NCI-H146 treated with DMSO at 0.1 percent for 48 hours (cell line): ENCODE measurements at regions not wholly inside any gene's neighbourhood (a gene's known extent, or its start where the extent isn't known, plus 50 kb on each side); places are given as distances from the start of the nearest gene placed in this dataset.
"Not testable (repeated sequence)": the region's sequence is repeated elsewhere in the genome, so short reads cannot be mapped to it uniquely, and the experiment has no call there.

Source experiments
- DNase-seq: peaks from one replicate; lab custom pipeline; 2025; ENCODE audit not compliant: unreplicated experiment; lab: John Stamatoyannopoulos, UW

- DNase-seq = no peak
These were observed 66.6 kb upstream of the RHOU start for GRCh38 chr1:228668553-228669241.

- DNase-seq = no peak
These were observed 66.1 kb upstream of the RHOU start for GRCh38 chr1:228669242-228669585.

GRCh38 chr1:228681076-228681565, 54.2 kb upstream of the RHOU start:
- not testable (repeated sequence) for DNase-seq

DNA sequence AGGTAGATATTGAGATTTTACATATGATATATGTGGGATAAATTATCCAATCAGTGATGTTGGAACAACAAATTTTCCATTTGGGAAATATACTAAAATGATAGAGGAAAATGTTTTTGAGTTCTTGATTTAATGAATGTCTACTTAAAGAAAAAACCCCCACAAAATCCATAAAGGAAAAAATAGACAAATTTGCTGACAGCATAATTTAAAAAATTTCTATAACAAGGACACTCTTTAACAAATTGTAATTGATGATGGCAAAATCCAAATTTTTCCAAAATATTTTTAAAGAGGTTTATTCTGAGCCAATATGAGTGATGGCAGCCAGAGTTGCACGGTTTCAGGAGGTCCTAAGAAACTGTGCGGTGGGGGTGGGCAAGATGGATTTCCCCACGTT, 51.9 kb upstream of the RHOU start:
- DNase-seq = no peak

DNA sequence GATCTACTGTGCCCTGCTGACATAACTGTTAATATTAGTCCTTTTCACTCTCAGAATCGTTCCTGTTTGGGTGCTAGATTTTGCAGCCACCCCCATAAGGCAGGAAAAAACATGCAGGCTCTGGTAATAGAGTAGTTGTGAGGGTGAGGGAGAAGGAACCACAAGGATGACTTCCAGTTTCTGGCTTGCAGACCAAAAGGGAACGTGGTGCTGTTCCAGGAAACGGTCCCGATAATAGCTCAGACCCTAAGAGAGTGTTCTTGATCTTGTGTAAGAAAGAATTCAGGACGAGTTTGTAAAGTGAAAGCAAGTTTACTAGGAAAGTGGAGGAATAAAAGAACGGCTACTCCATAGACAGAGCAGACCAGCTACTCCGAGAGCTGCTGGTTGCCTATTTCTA, 50.7 kb upstream of the RHOU start:
- DNase-seq = no peak

GRCh38 chr1:228685081-228685660, 50.1 kb upstream of the RHOU start:
- DNase-seq = no peak
